ENCODE measurements at regions not wholly inside any gene's neighbourhood (a gene's known extent, or its start where the extent isn't known, plus 50 kb on each side); places are given as distances from the start of the nearest gene placed in this dataset.
A peak's percentile ranks its signal among the peaks of the same experiment; 100 is the strongest.

- DNase-seq = no peak
- intact Hi-C loops (cut with DNase I) = no loop called here
Measured at GRCh38 chr1:188061881-188062280, 1233.1 kb downstream of the PLA2G4A start.

DNA sequence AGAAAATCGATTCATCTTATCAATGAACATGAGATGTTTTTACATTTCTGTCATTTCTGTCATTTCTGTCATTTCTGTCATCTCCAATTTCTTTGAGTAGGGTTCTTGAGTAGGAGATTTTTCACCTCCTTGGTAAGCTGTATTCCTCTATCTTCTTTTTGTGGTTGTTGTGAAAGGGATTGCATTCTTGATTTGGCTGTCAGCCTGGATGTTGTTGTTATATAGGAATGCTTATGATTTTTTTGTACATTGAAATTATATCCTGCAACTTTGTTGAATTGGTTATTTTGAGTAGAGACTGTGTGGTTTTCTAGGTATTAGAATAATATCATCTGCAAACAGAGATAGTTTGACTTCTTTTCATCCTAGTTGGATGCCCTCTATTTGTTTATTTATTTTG, 1233.7 kb downstream of the PLA2G4A start:
- DNase-seq = no peak
- intact Hi-C loops (cut with DNase I) = no loop called here

GRCh38 chr1:188065917-188066316, 1237.2 kb downstream of the PLA2G4A start:
- DNase-seq = no peak
- intact Hi-C loops (cut with DNase I) = no loop called here

DNA sequence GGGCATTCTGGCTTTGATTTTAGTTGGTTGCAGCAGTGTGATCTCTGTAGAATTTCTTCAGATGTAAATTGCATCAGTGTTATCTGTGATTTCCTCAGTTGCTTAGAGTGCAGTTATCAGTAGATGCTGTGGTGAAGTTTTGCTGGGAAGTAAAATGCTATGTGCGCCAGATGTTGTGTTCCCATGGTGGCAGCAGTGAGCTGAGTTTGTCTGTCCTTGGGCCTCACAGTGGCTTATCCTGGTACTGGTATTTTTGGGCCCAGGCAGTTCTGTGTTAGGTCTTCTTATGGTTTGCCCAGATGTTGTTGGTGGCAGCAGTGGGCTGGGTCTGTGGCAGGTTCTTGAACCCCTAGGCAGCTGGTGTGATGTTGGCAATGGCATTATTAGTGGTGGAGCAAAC, 1242.1 kb downstream of the PLA2G4A start:
- no peak for DNase-seq
- intact Hi-C loops (cut with DNase I) = no loop called here

GRCh38 chr1:188089015-188089414, 1260.3 kb downstream of the PLA2G4A start:
- DNase-seq = no peak
- intact Hi-C loops (cut with DNase I) = no loop called here

GRCh38 chr1:188089461-188089860, 1260.7 kb downstream of the PLA2G4A start:
- intact Hi-C loops (cut with DNase I) = no loop called here
- no peak for DNase-seq

DNA sequence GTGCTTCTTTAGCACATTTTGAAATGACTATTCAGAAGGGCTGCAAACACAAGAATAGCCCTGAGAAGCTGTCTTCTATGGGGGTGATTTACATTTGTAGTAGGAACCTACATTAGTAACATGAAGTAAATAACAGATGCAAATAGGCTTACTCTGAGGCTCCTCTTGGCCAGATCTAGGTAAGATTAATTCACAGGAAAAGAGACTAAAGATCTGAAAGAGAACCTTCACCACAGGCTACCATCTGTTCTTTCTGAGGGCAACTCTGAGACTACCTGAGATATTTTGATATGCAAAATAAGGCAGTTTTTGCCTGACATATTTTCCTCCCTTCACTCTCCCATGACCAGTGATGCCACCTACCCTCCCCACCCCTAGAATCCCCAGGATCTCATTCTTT, 1267.8 kb downstream of the PLA2G4A start:
- no peak for DNase-seq
- intact Hi-C loops (cut with DNase I) = no loop called here

GRCh38 chr1:188117436-188117835, 1288.7 kb downstream of the PLA2G4A start:
- no peak for DNase-seq
- intact Hi-C loops (cut with DNase I) = no loop called here

GRCh38 chr1:188122646-188123045, 1293.9 kb downstream of the PLA2G4A start:
- intact Hi-C loops (cut with DNase I) = no loop called here
- no peak for DNase-seq

- intact Hi-C loops (cut with DNase I) = no loop called here
- DNase-seq = peak in 1 of 10 donors; percentile 39
Measured at GRCh38 chr1:188127507-188127906, 1298.8 kb downstream of the PLA2G4A start.

DNA sequence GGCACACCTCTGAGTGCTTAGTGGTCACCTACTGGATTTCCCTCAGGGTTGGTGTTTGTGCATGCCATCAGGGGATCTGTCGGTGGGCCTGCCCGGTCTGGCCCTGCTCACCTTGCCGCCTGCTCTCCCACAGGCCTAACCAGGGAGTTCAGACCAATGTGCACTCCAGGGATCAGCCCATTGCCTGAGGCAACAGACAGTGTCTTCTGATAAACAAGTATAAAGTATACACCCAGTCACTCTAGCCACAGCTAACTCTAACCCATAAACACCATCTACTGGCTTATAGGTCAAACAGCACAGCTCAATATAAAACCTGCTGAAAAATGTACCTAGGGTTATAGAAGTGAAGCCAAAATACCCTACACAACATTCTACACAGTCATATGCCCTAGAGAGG, 1300.0 kb downstream of the PLA2G4A start:
- peak in 2 of 10 donors; percentile 23 to 30 for DNase-seq
- intact Hi-C loops (cut with DNase I) = no loop called here

DNA sequence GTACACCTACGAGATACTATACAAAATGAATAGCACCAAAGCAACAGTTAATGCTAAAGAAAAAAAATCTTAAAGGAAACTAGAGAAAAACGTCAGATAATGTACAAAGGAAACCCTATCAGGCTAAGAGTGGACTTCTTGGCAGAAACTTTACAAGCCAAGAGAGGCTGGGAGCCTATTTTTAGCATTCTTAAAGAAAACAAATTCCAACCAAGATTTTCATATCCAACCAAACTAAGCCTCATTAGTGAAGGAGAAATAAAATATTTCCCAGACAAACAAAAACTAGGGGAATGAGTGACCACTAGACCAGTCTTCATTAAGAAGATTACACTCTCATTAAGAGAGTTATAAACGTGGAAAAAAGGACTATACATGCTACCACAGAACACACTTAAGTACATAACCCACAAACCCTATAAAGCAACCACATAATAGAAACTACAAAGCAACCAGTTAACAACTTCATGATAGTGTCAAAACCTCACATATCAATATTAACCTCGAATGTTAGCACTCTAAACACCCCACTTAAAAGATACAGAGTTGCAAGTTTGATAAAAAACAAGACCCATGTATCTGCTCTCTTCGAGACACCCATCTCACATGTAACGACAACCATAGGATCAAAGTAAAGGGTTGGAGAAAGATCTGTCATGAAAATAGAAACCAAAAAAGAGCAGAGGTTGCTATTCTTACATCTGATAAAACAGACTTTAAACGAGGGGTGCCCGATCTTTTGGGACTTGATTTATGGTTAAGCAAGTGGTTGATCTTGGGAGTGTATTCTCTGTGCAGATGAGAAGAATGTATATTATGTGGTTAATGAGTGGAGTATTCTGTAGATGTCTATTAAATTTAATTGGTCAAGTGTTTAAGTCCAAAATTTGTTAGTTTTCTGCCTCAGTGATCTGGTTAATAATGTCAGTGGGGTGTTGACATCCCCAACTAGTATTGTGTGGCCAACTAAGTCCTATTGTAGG, 1301.4 kb downstream of the PLA2G4A start:
- no peak for DNase-seq
- intact Hi-C loops (cut with DNase I) = no loop called here

DNA sequence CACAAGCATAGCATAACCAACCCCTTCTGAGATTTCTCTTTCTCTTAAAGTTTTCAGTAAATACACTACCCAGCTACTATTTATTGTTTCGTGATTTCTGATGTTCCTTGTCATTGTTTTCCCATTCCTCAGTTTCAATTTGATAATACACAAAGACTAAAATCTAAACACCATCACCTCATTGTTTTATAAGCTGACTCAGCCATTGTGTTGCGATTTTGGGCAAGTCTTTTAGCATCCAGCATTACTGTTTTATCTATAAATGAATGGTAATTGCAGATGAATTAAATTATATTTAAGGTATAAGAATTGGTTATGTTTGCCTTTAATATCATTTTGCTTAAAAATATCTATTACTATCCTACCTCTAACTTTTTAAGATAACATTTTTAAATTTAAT, 1308.5 kb downstream of the PLA2G4A start:
- intact Hi-C loops (cut with DNase I) = no loop called here
- DNase-seq = no peak

DNA sequence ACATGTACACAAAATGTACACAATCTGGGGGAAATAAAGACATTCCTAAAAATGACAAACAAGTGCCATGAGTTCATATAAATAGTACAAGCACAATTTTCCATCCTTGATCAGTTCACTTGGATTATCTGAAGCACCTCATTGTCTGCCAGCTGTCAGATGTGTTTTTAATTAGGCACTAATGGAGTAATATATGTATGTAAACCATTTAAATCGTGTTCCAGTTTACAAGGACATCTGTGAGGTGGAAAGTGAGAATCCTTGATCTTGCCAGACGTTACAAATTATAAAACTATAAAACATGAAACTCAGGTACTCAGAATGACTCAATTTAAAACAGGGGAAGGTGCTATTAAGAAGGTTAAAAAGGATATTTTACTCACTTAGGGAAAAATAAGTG, 1312.2 kb downstream of the PLA2G4A start:
- intact Hi-C loops (cut with DNase I) = no loop called here
- no peak for DNase-seq

GRCh38 chr1:188154196-188154595, 1325.4 kb downstream of the PLA2G4A start:
- no peak for DNase-seq
- intact Hi-C loops (cut with DNase I) = no loop called here

DNA sequence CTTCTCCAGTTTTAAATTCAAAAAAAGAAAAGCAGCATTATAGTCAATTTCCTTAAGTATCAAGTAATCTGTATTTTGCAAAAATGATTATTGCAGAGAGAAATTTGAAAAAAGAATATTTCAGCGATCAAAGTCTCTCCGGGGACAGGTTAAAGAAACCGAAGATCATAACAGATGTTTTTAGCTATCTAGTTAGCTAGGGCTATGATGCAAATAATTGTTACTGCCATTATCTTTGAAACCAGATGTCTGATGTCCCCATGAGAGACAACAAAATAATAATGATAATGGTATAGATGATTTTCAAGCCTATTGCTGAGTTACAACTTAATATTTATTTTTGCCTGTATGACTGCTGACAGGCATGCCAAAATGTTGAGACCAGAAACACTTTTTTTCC, 1326.0 kb downstream of the PLA2G4A start:
- intact Hi-C loops (cut with DNase I) = no loop called here

GRCh38 chr1:188155261-188155660, 1326.5 kb downstream of the PLA2G4A start:
- intact Hi-C loops (cut with DNase I) = no loop called here
- no peak for DNase-seq

More for the DNA sequence above, 1326.0 kb downstream of the PLA2G4A start:
- no peak for DNase-seq

GRCh38 chr1:188164459-188164858, 1335.7 kb downstream of the PLA2G4A start:
- DNase-seq = no peak
- intact Hi-C loops (cut with DNase I) = no loop called here

DNA sequence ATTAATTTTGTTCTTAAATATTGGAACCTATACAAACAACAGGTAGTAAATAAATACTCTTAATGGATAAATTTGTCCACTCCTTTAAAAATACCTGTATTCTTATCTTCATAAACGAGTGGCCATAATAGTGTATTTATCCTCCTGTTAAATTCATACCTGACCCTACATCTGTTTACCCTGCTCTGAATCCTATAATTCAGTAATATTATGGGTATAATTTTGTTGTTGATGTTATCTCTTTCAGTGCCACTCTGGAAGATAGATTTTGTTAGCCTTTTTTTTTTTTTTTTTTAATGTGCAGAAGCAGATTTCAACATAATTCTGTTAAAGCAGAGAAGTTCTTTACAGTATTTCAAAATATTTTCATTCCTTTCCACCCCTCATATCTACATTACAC, 1337.9 kb downstream of the PLA2G4A start:
- intact Hi-C loops (cut with DNase I) = no loop called here
- DNase-seq = no peak

DNA sequence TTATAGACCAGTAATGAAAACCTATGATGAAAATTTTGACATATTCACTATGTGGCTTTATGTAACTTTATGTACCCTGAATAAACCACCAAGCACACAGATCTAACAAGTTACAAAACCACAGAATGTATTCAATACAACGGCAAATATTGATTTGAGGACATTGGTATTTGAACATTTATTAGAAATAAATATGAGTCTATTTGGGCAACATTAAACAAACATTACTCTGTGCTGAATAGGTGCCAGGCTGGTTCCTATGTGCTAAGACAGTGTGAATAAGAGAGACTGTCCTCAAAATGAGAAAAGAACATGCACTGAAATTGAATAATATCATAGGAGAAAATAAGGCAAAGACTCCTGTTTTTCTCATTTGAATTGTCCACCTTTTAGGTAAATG, 1341.2 kb downstream of the PLA2G4A start:
- intact Hi-C loops (cut with DNase I) = no loop called here
- DNase-seq = no peak

GRCh38 chr1:188170411-188170810, 1341.7 kb downstream of the PLA2G4A start:
- intact Hi-C loops (cut with DNase I) = no loop called here

DNA sequence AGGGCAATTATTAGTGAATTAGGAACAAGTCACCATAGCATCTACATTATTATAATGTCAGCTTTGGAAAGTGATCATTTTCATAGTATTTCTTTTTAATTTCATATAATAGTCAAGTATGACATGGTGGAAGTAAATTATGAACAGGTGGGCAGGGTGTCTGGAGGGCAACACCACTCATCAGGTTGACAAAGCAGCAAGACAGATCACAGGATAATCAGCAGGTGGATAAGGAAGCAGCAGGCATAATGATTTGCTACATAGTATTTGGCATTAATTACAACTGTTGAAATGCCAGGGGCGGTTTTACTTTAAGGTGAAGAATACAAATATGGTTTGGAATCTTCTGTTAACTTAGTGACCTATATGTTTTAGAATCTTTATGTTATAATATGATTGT, 1342.2 kb downstream of the PLA2G4A start:
- intact Hi-C loops (cut with DNase I) = no loop called here
- DNase-seq = no peak

More at GRCh38 chr1:188170411-188170810, 1341.7 kb downstream of the PLA2G4A start:
- no peak for DNase-seq
